Glomerular visceral epithelial cell (primary cell): ENCODE measurements at regions not wholly inside any gene's neighbourhood (a gene's known extent, or its start where the extent isn't known, plus 50 kb on each side); places are given as distances from the start of the nearest gene placed in this dataset.
A peak's percentile ranks its signal among the peaks of the same experiment; 100 is the strongest.

Experiments
- DNase-seq: peaks from one replicate; pipeline ENCODE4 v3.0.0-alpha.2; 2016; ENCODE audit errors: extremely low spot score

GRCh38 chr15:29611057-29611456, 211.2 kb downstream of the TJP1 start:
- DNase-seq: no peak

GRCh38 chr15:29601811-29602210, 220.5 kb downstream of the TJP1 start:
- DNase-seq: no peak

GRCh38 chr15:29600262-29600661, 222.0 kb downstream of the TJP1 start:
- no peak for DNase-seq

GRCh38 chr15:29596266-29596665, 226.0 kb downstream of the TJP1 start:
- peak; percentile 16 for DNase-seq

GRCh38 chr15:29593629-29594028, 228.6 kb downstream of the TJP1 start:
- DNase-seq: no peak

- DNase-seq: no peak
Measured at GRCh38 chr15:29593111-29593510, 229.2 kb downstream of the TJP1 start.

- no peak for DNase-seq
Measured at GRCh38 chr15:29590701-29591100, 231.6 kb downstream of the TJP1 start.

- no peak for DNase-seq
Measured at GRCh38 chr15:29589975-29590374, 232.3 kb downstream of the TJP1 start.

- DNase-seq: no peak
Measured at GRCh38 chr15:29589416-29589815, 232.9 kb downstream of the TJP1 start.

GRCh38 chr15:29573197-29573838, 248.9 kb downstream of the TJP1 start:
- DNase-seq: no peak

GRCh38 chr15:29571792-29572431, 250.4 kb downstream of the TJP1 start:
- no peak for DNase-seq

GRCh38 chr15:29570948-29571791, 251.1 kb downstream of the TJP1 start:
- DNase-seq: no peak

- no peak for DNase-seq
Measured at GRCh38 chr15:29570121-29570947, 251.9 kb downstream of the TJP1 start.

- no peak for DNase-seq
Measured at GRCh38 chr15:29569533-29570092, 252.7 kb downstream of the TJP1 start.

- DNase-seq: peak; percentile 62
Measured at GRCh38 chr15:29568840-29569532, 253.3 kb downstream of the TJP1 start.

- no peak for DNase-seq
Measured at GRCh38 chr15:29567336-29567735, 254.9 kb downstream of the TJP1 start.

GRCh38 chr15:29566914-29567313, 255.4 kb downstream of the TJP1 start:
- DNase-seq: no peak

- DNase-seq: no peak
Measured at GRCh38 chr15:29563112-29563511, 259.2 kb downstream of the TJP1 start.

- no peak for DNase-seq
Measured at GRCh38 chr15:29560896-29561295, 261.4 kb downstream of the TJP1 start.

- no peak for DNase-seq
Measured at GRCh38 chr15:29558261-29558660, 264.0 kb downstream of the TJP1 start.

- DNase-seq: no peak
Measured at GRCh38 chr15:29557171-29557570, 265.1 kb downstream of the TJP1 start.
